Neutrophil (primary cell): ENCODE measurements at regions not wholly inside any gene's neighbourhood (a gene's known extent, or its start where the extent isn't known, plus 50 kb on each side); places are given as distances from the start of the nearest gene placed in this dataset.

Source experiments
- H3K27ac ChIP-seq: fragments of 200-600 bp; sonication (generic); 2 replicates; pipeline ENCODE4 v1.5.1; 2016; ENCODE audit warnings: mild to moderate bottlenecking, moderate library complexity
- H3K27me3 ChIP-seq: fragments of 200-600 bp; sonication (generic); 2 replicates; pipeline ENCODE4 v1.6.0; 2016; ENCODE audit warnings: mild to moderate bottlenecking
- H3K36me3 ChIP-seq: fragments of 200-600 bp; sonication (generic); 2 replicates; pipeline ENCODE4 v1.5.1; 2017
- H3K4me1 ChIP-seq, 2 experiments: fragments of 200-600 bp in 1 of 2; sonication (generic) in 1 of 2; 1 replicate in 1 of 2; 2 replicates in 1 of 2; pipeline versions ENCODE4 v1.5.1 to v1.6.1; 2013 to 2016; ENCODE audit warnings: low read depth in 1 of 2, low read length in 1 of 2, mild to moderate bottlenecking in 1 of 2, moderate library complexity in 1 of 2; ENCODE audit not compliant: control insufficient read depth in 1 of 2, insufficient read depth in 1 of 2
- H3K4me3 ChIP-seq, 2 experiments: fragments of 200-600 bp in 1 of 2; sonication (generic) in 1 of 2; 1 replicate in 1 of 2; 2 replicates in 1 of 2; pipeline ENCODE4 v1.5.1; 2013 to 2016; ENCODE audit warnings: low read depth in 1 of 2, low read length in 1 of 2, mild to moderate bottlenecking in 1 of 2, moderate library complexity in 1 of 2
- H3K9me3 ChIP-seq: fragments of 200-600 bp; sonication (generic); 2 replicates; pipeline ENCODE4 v1.5.1; 2016
- TF ChIP-seq, protein P1 (sequence below): fragments of 200-600 bp; sonication (generic); IDR thresholded peaks from 2 replicates; pipeline ENCODE4 v1.5.1; 2016; ENCODE audit warnings: antibody characterized with exemption

DNA sequence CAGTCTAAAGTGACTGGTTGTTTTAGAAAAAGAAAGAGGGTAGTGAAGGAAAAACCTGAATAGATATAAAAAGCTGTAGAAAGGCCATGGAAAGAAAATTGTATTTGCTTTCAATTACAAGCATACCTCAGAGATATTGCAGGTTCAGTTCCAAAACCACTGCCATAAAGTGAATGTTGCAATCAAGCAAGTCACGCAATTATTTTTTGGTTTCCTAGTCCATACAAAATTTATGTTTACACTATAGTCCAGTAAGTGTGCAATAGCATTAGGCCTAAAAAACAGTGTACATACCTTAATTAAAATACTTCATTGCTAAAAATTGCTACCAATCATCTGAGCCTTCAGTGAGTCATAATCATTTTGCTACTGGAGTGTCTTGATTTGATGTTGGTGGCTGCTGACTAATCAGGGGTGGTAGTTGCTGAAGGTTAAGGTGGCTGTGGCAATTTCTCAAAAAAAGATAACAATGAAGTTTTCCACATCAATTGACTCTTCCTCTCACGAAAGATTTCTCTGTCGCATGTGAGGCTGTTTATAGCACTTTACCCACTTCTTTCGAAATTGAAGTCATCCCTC is 2003.8 kb upstream of the PIK3C3 start:
- TF ChIP-seq, protein P1, sequence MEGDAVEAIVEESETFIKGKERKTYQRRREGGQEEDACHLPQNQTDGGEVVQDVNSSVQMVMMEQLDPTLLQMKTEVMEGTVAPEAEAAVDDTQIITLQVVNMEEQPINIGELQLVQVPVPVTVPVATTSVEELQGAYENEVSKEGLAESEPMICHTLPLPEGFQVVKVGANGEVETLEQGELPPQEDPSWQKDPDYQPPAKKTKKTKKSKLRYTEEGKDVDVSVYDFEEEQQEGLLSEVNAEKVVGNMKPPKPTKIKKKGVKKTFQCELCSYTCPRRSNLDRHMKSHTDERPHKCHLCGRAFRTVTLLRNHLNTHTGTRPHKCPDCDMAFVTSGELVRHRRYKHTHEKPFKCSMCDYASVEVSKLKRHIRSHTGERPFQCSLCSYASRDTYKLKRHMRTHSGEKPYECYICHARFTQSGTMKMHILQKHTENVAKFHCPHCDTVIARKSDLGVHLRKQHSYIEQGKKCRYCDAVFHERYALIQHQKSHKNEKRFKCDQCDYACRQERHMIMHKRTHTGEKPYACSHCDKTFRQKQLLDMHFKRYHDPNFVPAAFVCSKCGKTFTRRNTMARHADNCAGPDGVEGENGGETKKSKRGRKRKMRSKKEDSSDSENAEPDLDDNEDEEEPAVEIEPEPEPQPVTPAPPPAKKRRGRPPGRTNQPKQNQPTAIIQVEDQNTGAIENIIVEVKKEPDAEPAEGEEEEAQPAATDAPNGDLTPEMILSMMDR = no peak
- H3K4me1 ChIP-seq = no peaks in the 10 kb centered on the region
- no peaks in the 10 kb centered on the region for H3K9me3 ChIP-seq
- H3K27ac ChIP-seq = no peak overlapping the region
- H3K36me3 ChIP-seq = no peaks in the 10 kb centered on the region
- no peak overlapping the region for H3K4me3 ChIP-seq
- H3K27me3 ChIP-seq = no peaks in the 10 kb centered on the region

DNA sequence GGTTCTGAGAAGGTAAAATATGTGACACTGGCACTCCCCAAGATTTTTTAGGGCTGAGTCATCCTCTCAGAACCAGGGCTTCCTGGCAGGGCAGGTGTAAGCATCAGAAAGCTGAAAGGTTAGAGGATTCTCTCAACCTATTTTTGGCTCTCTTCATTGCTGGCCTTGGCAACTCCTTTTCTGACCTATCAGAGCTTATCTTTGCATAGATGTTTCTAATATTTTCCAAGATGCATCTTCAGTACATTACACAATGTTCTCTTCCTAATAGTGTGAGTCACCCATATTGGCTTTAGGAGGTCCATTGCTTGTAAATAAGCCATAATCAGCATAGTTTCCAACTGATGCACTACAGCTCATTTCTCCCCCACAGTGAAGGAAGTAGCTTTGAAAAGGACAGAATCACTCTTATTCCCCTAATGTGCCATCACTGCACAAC is 2008.4 kb upstream of the PIK3C3 start:
- Histone ChIP-seq H3K27ac (no peak overlapping the region), H3K4me3 (no peak overlapping the region), H3K27me3 (no peaks in the 10 kb centered on the region), H3K4me1 (no peaks in the 10 kb centered on the region), H3K9me3 (no peaks in the 10 kb centered on the region), H3K36me3 (no peaks in the 10 kb centered on the region)
- TF ChIP-seq, protein P1 = no peak

DNA sequence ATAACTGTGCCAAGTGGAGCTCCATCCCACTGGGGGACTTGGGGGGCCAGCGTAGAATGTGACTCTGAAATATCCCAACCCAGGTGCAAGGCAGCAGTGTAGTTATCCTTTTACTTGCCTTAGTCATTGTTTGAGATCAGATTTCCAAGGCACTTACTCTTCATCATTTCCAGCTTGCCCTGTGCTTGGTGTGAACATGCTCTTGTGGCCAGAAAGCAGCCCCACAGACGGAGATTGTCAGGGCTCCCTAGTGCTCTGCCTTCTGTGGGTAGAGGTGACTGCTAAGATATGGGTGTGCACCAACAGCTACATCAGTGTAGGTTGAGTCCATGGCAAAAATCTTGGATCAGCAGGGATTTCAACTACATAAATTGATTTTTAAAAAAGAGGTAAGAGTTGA is 2010.0 kb upstream of the PIK3C3 start:
- H3K27ac ChIP-seq = no peak overlapping the region
- H3K4me3 ChIP-seq = no peak overlapping the region

DNA sequence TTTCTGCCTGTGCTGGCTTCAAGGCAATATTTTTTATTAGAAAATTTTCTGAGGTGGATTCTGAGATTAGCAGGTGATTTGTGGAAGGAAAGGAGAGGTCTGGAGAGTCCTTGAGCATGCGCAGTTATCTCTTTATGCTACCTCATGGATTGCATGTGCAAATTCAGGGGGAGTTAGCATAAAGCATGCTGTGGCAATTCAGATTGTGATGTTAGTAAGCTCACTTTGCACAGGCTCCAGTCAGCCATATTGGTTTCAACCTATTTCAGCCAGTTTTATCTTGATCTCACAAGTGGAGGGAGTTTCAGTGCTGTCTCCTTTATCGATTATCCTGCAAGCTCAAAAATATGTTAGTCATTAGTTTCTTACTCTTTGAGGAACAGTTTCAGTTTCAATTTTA is 2012.3 kb upstream of the PIK3C3 start:
- H3K36me3 ChIP-seq = no peaks in the 10 kb centered on the region

More for the DNA sequence above, 2010.0 kb upstream of the PIK3C3 start:
- no peaks in the 10 kb centered on the region for H3K4me1 ChIP-seq
- H3K36me3 ChIP-seq = no peaks in the 10 kb centered on the region
- no peaks in the 10 kb centered on the region for H3K27me3 ChIP-seq
- H3K9me3 ChIP-seq = no peaks in the 10 kb centered on the region
- TF ChIP-seq, protein P1 = no peak

DNA sequence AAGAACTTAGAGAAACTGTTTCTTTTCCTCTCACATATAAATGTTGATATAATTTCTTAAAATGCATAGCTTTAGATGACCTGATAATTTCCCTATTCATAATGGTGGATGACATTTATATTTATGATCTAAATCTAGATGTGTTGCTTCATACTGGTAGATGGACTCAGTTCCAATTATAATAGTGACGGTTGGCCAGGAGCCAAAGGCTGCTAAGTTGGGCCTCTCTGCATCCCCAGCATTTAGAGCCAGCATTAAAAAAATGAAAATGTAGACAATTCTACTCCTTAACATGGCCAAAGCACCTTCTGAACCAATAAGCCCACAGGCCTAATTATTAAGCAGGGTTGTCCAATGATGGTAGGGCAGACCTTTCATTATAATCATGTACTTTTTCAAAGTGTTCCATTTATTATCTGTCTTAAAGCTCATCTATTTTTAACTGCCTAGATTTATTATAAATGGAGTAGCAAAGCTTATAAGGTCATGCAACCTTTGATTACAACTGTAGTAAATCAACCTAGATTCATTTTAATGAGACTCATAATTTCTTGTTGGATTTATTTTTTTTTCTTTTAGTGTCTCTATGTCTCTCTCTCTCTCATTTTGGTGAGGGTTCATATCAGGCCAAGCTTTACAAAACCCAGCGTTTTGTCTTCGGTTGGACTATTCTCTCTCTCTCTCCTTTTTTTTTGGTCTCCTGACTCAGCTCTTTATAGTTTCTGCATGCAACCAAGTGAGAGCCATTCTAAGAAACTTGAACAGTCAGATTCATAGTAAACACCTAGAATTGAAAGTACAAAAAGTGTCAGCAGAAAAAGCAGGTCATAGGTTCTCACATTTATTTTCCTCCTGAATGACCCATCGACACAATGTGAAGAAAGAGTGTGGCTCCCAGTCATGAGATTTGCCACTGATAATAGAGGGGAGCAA is 2016.1 kb upstream of the PIK3C3 start:
- no peak overlapping the region for H3K4me3 ChIP-seq
- no peaks in the 10 kb centered on the region for H3K9me3 ChIP-seq

More for the DNA sequence above, 2012.3 kb upstream of the PIK3C3 start:
- Histone ChIP-seq H3K4me3 (no peak overlapping the region), H3K27ac (no peak overlapping the region), H3K27me3 (no peaks in the 10 kb centered on the region), H3K4me1 (no peaks in the 10 kb centered on the region), H3K9me3 (no peaks in the 10 kb centered on the region)
- TF ChIP-seq, protein P1 = no peak

More for the DNA sequence above, 2016.1 kb upstream of the PIK3C3 start:
- Histone ChIP-seq H3K27me3 (no peaks in the 10 kb centered on the region), H3K36me3 (no peaks in the 10 kb centered on the region), H3K4me1 (no peaks in the 10 kb centered on the region), H3K27ac (no peak overlapping the region)
- TF ChIP-seq, protein P1 = no peak
